ENCODE measurements at regions not wholly inside any gene's neighbourhood (a gene's known extent, or its start where the extent isn't known, plus 50 kb on each side); places are given as distances from the start of the nearest gene placed in this dataset. TPM values are rescaled to one million over a fixed set of nuclear protein-coding genes. Genes with fewer than 3 reads are reported as not detected.

GRCh38 chr11:105192115-105192514, 52.5 kb upstream of the CARD18 start:
- Histone ChIP-seq H3K4me3 (no peak overlapping the region), H3K9me3 (ENCODE audit: control insufficient read depth in 4 of 4, insufficient read depth in 3 of 4, low read length in 3 of 4) (no peaks in the 10 kb centered on the region), H3K4me1 (ENCODE audit: control insufficient read depth in 5 of 5, insufficient read depth in 5 of 5, low read length in 5 of 5) (no peaks in the 10 kb centered on the region), H3K27me3 (ENCODE audit: control insufficient read depth in 3 of 3, insufficient read depth in 3 of 3, low read length in 2 of 3) (no peaks in the 10 kb centered on the region), H3K9ac (ENCODE audit: insufficient read depth in 1 of 2, low read length in 2 of 2) (no peak overlapping the region), H3K27ac (ENCODE audit: low read depth in 1 of 2, low read length in 1 of 2) (no peak overlapping the region), H3K36me3 (ENCODE audit: control insufficient read depth in 4 of 4, insufficient read depth in 4 of 4, low read length in 4 of 4) (no peaks in the 10 kb centered on the region)
- DNase-seq = no peak
- ATAC-seq (ENCODE audit: insufficient read depth, low FRiP score) = no peak
- no peak for TF ChIP-seq CTCF (IDR thresholded peaks at IDR 0.05; ENCODE audit: control extremely low read depth, extremely low read depth)

- no peak overlapping the region for H3K9ac ChIP-seq (ENCODE audit: insufficient read depth in 1 of 2, low read length in 2 of 2)
- 31 to 63% methylated on average over 2 of the region's 2 CpGs for WGBS, 2 donors
- H3K9me3 ChIP-seq (ENCODE audit: control insufficient read depth in 4 of 4, insufficient read depth in 3 of 4, low read length in 3 of 4) = no peaks in the 10 kb centered on the region
- no peak overlapping the region for H3K4me3 ChIP-seq
- DNase-seq (no peak), ATAC-seq (ENCODE audit: insufficient read depth, low FRiP score) (no peak)
- no peak for TF ChIP-seq CTCF (IDR thresholded peaks at IDR 0.05; ENCODE audit: control extremely low read depth, extremely low read depth)
- H3K4me1 ChIP-seq (ENCODE audit: control insufficient read depth in 5 of 5, insufficient read depth in 5 of 5, low read length in 5 of 5) = no peaks in the 10 kb centered on the region
- H3K36me3 ChIP-seq (ENCODE audit: control insufficient read depth in 4 of 4, insufficient read depth in 4 of 4, low read length in 4 of 4) = no peaks in the 10 kb centered on the region
- no peak overlapping the region for H3K27ac ChIP-seq (ENCODE audit: low read depth in 1 of 2, low read length in 1 of 2)
- H3K27me3 ChIP-seq (ENCODE audit: control insufficient read depth in 3 of 3, insufficient read depth in 3 of 3, low read length in 2 of 3) = no peaks in the 10 kb centered on the region
Measured at GRCh38 chr11:105189581-105189980, 50.0 kb upstream of the CARD18 start.

Small RNA genes lying in the stretch of these regions (small RNA-seq; reads per million reads assigned to genes)
- gene AP003181.1 (ENCODE audit: low replicate concordance) (not detected), gene RF00017 (ENCODE audit: low replicate concordance) (not detected)

Measured in lung (tissue), 12 donors.